ENCODE measurements at regions not wholly inside any gene's neighbourhood (a gene's known extent, or its start where the extent isn't known, plus 50 kb on each side); places are given as distances from the start of the nearest gene placed in this dataset.

DNA sequence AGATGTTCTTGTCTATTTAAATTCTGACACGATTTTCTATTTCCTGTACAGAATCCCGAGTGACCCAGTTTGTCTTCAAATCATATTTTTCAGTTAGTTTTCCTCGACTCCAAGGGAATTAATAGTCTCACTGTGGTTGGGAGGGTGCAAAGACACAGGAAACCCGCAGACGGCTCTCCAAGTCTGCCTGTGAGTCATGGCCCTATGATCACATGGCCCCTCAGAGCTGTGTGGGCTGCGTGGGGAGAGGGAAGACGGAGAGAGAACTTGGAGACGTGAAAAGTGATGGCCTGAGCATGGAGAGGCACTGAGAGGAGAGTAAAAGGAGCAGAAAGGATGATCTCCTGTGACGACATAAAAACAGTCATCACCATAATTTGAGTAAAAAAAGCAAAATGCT lies 989.9 kb downstream of the DCDC2C start:
- no peak for TF ChIP-seq SUZ12 (IDR thresholded peaks at IDR 0.05; ENCODE audit: extremely low read depth, insufficient read depth, insufficient read length)
- TF ChIP-seq YY1 (IDR thresholded peaks at IDR 0.05; ENCODE audit: insufficient read depth, insufficient read length): no peak
